Fibroblast of skin of right biceps (primary cell): ENCODE measurements at regions not wholly inside any gene's neighbourhood (a gene's known extent, or its start where the extent isn't known, plus 50 kb on each side); places are given as distances from the start of the nearest gene placed in this dataset.
"Not testable (repeated sequence)": the region's sequence is repeated elsewhere in the genome, so short reads cannot be mapped to it uniquely, and the experiment has no call there.

Experiments used
- DNase-seq: peaks from one replicate; pipeline ENCODE4 v3.0.0-alpha.2; 2013

GRCh38 chr10:106284802-106285587 is 879.5 kb downstream of the SORCS1 start:
- DNase-seq = peak; percentile 64

DNA sequence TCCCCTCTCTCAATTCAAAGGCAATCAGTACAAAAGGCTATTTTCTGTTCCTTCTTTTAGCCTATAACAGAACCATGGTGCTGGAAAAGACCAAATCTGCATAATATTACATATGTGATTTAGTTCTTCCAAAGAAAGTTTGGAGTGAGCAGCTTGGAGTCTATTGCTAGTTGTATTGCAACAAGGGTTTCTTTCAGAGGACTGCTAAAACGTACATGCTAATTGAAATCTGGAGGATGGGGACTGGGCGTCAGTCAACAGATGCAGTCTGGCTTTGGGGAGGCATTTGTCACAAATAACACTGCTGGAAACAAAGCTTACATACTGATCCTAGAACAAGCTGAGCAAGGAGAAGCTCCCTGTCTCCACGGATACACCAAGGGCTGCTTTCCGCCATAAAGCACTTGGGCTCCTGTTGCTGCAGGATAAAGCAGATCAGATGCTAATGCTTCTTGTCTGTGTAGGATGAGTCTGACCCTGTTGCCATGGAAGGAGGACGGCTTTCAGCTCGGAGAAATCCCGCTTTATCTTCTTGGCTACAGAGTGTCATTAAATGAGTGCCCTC is 883.5 kb downstream of the SORCS1 start:
- DNase-seq = no peak

DNA sequence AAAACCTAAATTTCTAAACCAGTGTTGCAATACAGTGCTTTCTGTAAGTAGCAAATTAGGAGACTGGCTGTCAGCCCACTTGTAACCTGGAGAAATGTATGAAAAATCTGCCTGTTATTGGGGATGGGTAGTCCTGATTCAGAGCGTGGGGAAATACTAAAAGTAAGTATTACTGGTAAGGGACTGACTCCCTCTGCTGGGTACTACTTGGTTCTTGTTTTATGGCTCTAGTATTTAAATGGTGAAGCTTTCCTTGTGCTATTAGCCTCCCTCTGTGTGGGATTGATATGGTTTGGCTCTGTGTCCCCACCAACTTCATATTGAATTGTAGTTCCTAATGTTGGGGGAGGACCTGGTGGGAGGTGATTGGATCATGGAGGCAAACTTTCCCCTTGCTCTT is 886.1 kb downstream of the SORCS1 start:
- peak; percentile 13 for DNase-seq

GRCh38 chr10:106271237-106271636 is 893.3 kb downstream of the SORCS1 start:
- no peak for DNase-seq

DNA sequence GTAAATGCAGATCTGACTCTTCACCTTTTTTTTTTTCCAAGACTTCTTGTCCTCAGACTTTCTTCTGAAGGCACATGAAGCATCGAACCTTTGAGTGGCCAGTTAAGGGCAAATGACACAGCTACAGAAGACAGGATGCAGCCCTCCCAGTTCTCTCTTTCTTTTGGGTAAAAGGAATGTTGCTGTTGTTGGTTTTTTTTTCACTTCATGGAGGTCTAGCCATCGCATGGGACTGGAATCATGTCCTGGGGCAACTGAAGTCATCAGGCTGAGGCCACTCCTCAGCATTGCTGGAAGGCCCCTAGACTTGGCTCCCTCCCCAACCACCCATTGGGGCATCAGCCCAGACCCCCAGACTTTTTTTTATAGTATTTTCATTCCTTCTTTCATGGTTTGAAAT is 896.5 kb downstream of the SORCS1 start:
- DNase-seq = no peak

- DNase-seq = no peak
Measured at GRCh38 chr10:106267591-106267990, 896.9 kb downstream of the SORCS1 start.

DNA sequence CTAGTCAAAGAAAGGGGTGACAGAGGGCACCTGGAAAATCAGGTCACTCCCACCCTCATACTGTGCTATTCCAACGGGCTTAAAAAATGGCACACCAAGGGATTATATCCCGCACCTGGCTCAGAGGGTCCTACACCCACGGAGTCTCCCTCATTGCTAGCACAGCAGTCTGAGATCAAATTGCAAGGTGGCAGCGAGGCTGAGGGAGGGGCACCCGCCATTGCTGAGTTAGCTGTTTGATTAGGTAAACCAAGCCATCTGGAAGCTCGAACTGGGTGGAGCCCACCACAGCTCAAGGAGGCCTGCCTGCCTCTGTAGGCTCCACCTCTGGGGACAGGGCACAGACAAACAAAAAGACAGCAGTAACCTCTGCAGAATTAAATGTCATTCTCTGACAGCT is 907.1 kb downstream of the SORCS1 start:
- not testable (repeated sequence) for DNase-seq

DNA sequence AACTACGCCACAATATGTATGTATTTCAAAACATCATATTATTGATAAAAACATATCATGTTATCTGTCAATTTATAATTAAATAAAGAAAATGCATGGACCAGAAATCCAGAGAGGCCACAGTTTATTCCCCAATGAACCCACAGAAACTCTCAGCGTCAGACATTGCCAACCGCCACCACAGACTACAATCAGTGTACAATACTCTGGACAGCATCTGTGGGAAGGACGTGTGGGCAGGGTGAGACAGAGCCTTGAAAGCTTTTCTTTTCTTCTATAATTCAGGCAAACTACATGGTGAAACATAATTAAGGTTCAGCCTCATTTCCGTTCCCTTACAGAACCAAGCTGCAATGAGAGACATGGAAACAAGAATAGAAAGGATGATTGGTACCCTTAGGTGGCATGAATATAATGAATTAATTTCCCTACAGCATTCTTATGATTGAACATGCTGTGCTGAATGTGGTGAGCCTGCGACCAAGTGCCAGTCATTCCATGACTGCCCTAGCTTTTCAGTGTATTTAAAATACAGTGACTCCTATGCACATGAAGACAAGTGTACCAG is 909.3 kb downstream of the SORCS1 start:
- DNase-seq = no peak

DNA sequence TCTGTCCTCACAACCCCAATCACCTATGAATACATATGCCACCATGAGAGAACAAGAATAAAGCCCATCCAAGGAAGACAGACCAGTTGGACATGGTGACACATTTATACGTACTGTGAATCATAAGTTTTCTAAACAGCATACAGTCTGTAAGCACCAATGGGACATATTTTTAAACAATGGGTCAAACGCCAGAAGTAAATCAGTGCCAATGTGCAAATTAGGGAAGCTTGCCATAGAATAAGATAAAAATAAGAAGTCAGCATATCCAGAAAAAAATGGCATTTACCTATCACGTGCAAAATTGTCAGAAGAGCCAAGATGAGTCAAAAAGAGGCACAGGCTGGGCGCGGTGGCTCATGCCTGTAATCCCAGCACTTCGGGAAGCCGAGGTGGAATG is 910.4 kb downstream of the SORCS1 start:
- no peak for DNase-seq

GRCh38 chr10:106252541-106252940 is 912.0 kb downstream of the SORCS1 start:
- DNase-seq = no peak

- no peak for DNase-seq
Measured at GRCh38 chr10:106251573-106251972, 912.9 kb downstream of the SORCS1 start.

- DNase-seq = peak; percentile 10
Measured at GRCh38 chr10:106242301-106242700, 922.2 kb downstream of the SORCS1 start.

DNA sequence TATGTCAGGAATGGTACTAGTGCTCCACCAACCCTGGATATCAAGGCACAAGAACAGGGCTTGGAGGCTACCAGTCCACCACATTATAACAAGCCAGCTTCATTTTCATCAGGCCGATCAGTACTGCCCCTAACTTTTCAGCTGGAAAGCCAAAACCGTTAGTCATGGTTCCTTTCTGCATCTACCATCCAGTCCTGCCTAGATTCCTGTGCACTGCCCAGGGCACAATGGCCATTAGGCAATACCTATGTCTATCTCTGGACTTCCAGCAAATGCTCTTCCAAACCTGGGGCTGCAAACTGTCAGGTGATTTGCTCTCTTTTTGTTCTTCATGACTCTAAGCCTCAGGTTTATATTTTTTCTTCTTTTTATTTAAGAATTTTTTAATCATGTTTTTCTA is 937.7 kb downstream of the SORCS1 start:
- no peak for DNase-seq

DNA sequence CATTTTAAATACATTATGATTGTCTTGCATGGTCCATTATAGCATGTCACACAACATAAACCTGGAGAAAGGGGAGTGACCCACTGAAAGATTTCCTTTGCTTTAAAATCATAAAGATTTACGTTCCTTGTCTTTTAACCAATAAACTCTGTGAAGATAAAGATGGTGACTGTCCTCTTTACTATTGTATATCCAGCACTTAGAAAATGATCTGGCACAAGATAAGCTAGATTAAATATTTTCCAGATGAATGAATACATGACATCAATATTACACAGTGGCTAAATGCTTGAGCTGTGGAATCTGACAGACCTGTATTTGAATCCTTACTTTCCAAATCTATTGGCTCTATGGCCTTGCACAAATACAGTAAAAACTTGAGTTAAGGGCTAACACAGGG is 938.4 kb downstream of the SORCS1 start:
- peak; percentile 23 for DNase-seq

GRCh38 chr10:106224676-106225075 is 939.8 kb downstream of the SORCS1 start:
- peak; percentile 65 for DNase-seq

DNA sequence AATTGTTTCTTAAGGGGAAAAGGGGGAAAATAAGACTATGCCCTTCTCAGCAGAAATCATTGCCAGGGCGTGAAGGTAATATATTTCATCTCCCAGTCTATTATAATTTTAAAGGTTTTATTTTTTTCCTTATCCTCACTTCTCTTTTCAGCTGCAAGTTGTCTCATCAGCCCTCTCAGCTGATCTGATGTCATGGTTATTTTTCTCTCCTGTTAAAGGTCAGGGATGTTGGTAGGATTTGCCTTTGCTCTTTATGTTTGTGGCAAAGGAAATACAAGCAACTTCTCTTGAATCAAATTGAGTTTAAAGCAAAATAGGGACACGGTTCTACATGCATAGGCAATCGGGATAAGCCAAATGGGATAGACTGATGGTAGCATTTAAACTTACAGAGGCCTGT is 946.9 kb downstream of the SORCS1 start:
- DNase-seq = no peak

DNA sequence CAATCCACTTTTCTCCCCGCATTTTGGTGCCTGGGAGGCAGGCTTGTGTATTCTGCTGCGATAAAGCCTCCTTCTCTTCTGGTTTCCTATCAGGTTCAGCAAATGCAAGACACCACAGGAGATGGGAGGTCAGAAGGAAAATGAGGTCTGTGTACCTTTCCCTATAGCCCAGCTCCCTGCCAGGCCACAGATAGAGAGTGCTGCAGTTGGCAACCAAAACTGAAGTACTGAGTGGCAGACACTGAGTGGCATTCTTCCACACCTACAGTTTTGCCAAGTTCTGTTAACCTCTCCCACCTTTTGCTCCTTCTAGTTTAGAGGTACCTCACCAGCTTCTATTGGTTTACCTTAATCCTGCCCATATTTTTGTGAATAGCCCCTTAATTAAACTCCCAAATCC is 948.4 kb downstream of the SORCS1 start:
- no peak for DNase-seq

DNA sequence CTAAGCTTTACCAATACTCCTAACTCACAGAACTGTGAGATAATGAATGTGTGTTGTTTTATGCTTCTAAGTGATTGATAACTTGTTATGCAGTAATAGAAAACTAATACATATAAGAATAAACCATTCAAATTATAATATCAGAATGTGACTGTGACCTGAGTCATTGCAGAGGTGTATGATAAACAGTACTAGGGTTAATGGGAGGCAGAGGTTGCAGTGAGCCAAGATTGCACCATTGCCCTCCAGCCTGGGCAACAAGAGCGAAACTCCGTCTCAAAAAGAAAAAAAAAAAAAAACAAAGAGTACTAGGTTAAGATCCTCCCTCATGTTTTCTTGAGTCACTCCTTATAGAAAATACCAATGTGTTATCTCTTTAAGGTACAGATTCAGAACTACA is 950.3 kb downstream of the SORCS1 start:
- DNase-seq = no peak

DNA sequence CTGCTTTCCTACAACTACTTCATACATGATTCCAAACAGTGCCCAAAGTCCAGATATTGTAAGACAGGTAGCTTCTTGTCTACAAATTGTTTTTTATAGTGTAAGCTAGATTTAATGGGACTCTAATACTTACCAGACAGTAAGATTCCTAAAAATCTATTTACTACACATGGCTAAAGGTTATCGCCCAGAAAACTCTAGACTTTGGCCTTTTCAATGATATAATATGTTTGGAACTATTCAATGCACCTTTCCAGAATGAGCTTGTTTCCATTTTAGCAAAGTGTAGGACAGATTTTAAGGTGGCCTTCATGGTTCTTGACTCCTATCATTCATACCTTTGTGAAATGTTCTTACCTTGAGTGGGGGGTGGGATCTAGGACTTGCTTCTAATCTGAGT is 951.0 kb downstream of the SORCS1 start:
- DNase-seq = no peak

DNA sequence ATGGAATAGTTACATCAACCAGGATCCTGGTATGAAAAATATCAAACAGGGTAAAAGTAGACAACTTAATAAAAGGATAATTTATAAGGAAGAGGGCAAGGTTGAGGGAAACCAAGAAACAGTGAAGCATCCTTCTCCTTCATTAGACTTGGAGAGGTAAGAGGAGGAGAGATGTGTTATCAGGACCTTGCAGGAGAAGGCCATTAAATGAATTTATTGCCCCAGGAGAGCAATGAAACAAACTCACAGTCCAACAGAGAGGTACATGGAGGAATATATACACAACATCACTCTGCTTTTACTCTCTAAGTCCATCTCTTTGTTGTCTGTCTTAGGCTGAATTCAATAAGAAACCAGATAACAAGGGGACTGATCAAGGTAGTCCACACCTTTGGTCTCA is 966.2 kb downstream of the SORCS1 start:
- no peak for DNase-seq

- DNase-seq = peak; percentile 29
Measured at GRCh38 chr10:106189292-106189691, 975.2 kb downstream of the SORCS1 start.

DNA sequence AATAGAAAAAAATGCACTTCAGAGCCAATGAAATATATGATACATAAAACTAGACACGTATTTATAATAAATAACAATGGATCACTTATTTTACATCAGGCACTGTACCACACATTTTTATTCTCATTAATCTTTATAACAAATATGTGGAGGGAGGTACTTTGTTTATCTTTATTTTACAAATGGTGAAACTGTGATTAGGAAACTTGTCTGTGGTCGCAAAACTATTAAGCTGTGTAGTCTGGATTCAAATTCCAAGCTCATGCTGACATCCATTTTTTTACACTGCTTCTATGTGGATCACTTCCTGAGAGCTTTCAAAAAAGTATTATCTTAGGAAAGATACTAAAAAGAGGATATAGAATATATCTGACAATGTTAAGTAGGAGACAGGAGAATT is 978.6 kb downstream of the SORCS1 start:
- DNase-seq = peak; percentile 63

GRCh38 chr10:106183041-106183440 is 981.5 kb downstream of the SORCS1 start:
- no peak for DNase-seq

GRCh38 chr10:106182542-106182941 is 982.0 kb downstream of the SORCS1 start:
- no peak for DNase-seq

- peak; percentile 75 for DNase-seq
Measured at GRCh38 chr10:106181501-106181900, 983.0 kb downstream of the SORCS1 start.
